K562 (cell line): ENCODE measurements at regions not wholly inside any gene's neighbourhood (a gene's known extent, or its start where the extent isn't known, plus 50 kb on each side); places are given as distances from the start of the nearest gene placed in this dataset.

Source experiments
- ATAC-seq: fragments of 200-7000 bp; cut with Tn5 transposase; 3 replicates; pipeline ENCODE4 v1.9.1; 2020; ENCODE audit warnings: moderate library complexity
- BruUV-seq: library from RNA; stranded (reverse); fragments of 400-500 nt; replicated peaks from 2 replicates; lab custom pipeline; 2021; lab: Mats Ljungman, UMichigan
- CTCF ChIA-PET: fragments of 300-600 bp; formaldehyde crosslinking; extraction: SDS; loops from one replicate; lab custom pipeline; 2021; ENCODE audit warnings: low intra/inter-chr PET ratio; lab: Yijun Ruan, JAX
- POLR2A ChIA-PET: fragments of 300-600, 350-650 bp; sonication (Branson Sonifier 250); formaldehyde crosslinking; extraction: SDS; loops from one replicate; lab custom pipeline; 2021; ENCODE audit warnings: antibody characterized with exemption, inconsistent platforms; lab: Yijun Ruan, JAX
- DNase-seq, 4 experiments: peaks; one replicate each; pipeline versions ENCODE4 v3.0.0 to v3.0.0-alpha.2; 2011 to 2018; ENCODE audit warnings: low spot score in 3 of 4, mixed read lengths in 3 of 4; ENCODE audit errors: extremely low read depth in 1 of 4
- FAIRE-seq: peaks from 2 replicates; lab custom pipeline; 2011; peaks lifted over from hg19 to GRCh38; lab: Jason Lieb, UNC
- H2AFZ ChIP-seq: 2 replicates; pipeline ENCODE4 v1.6.0; 2011; ENCODE audit warnings: low read depth, low read length, control low read depth, inconsistent platforms
- H3K27ac ChIP-seq: fragments of 200-600 bp; 3 replicates; pipeline ENCODE4 v1.8.0; 2011; ENCODE audit warnings: low read depth, mild to moderate bottlenecking, control low read depth, inconsistent platforms, low read length, moderate library complexity, mixed read lengths; ENCODE audit errors: extremely low read depth
- H3K27me3 ChIP-seq, 2 experiments: fragments of 300-600 bp in 1 of 2; 2 replicates in 1 of 2; 3 replicates in 1 of 2; pipeline versions ENCODE4 v1.6.0 to v1.8.0; 2011; ENCODE audit warnings: inconsistent platforms in 2 of 2, low read length in 2 of 2, mild to moderate bottlenecking in 1 of 2, mixed read lengths in 1 of 2, moderate library complexity in 1 of 2; ENCODE audit not compliant: control insufficient read depth in 2 of 2, insufficient read depth in 2 of 2
- H3K36me3 ChIP-seq: fragments of 300-600 bp; 3 replicates; pipeline ENCODE4 v1.8.0; 2011; ENCODE audit warnings: mild to moderate bottlenecking, low read length, inconsistent platforms; ENCODE audit not compliant: control insufficient read depth, insufficient read depth
- H3K4me1 ChIP-seq, 2 experiments: fragments of 200-600 bp in 1 of 2; replicated peaks in 1 of 2; 2 replicates in 1 of 2; 3 replicates in 1 of 2; pipeline versions ENCODE4 v1.5.1 to v1.8.0; 2011; ENCODE audit warnings: inconsistent platforms in 2 of 2, low read length in 2 of 2, mild to moderate bottlenecking in 1 of 2, mixed read lengths in 1 of 2, moderate library complexity in 1 of 2; ENCODE audit not compliant: control insufficient read depth in 2 of 2, insufficient read depth in 2 of 2
- H3K4me2 ChIP-seq: 2 replicates; pipeline ENCODE4 v1.6.1; 2011; ENCODE audit warnings: low read length, control low read depth, inconsistent platforms, mixed read lengths; ENCODE audit not compliant: insufficient read depth
- H3K4me3 ChIP-seq: fragments of 200-600 bp; sonication (generic), shearing (Covaris generic); 2 replicates; pipeline ENCODE4 v1.5.1; 2016; ENCODE audit warnings: control low read depth, inconsistent platforms
- H3K79me2 ChIP-seq: fragments of 200-600 bp; 3 replicates; pipeline ENCODE4 v1.8.0; 2011; ENCODE audit warnings: low read length, inconsistent platforms; ENCODE audit not compliant: control insufficient read depth, insufficient read depth
- H3K9ac ChIP-seq, 2 experiments: 2 replicates each; pipeline versions ENCODE4 v1.6.0 to v1.6.1; 2011; ENCODE audit warnings: low read depth in 2 of 2, low read length in 2 of 2, control low read depth in 1 of 2, inconsistent platforms in 1 of 2, mild to moderate bottlenecking in 1 of 2, mixed read lengths in 1 of 2; ENCODE audit not compliant: insufficient read depth in 1 of 2
- H3K9me1 ChIP-seq: one replicate; pipeline ENCODE4 v1.6.0; 2011; ENCODE audit warnings: inconsistent platforms, mild to moderate bottlenecking, low read length, moderate library complexity; ENCODE audit not compliant: control insufficient read depth, insufficient read depth
- H3K9me3 ChIP-seq: replicated peaks from 2 replicates; pipeline ENCODE4 v1.5.1; 2011; ENCODE audit warnings: low read depth, low read length, inconsistent platforms; ENCODE audit not compliant: control insufficient read depth, insufficient read depth
- H4K20me1 ChIP-seq: replicated peaks from 2 replicates; pipeline ENCODE4 v1.6.1; 2011; ENCODE audit warnings: low read length, inconsistent platforms, mixed read lengths; ENCODE audit not compliant: control insufficient read depth, insufficient read depth
- ARID2 ChIP-seq: fragments of 450-650 bp; IDR thresholded peaks from 2 replicates; pipeline ENCODE4 v1.6.1; 2017; ENCODE audit warnings: antibody characterized with exemption, mild to moderate bottlenecking
- CAMTA2 ChIP-seq: fragments of 250-450 bp; sonication (Bioruptor Pico); conservative IDR thresholded peaks from 2 replicates; pipeline ENCODE4 v1.5.1; 2022
- FIP1L1 ChIP-seq: fragments of 200-400 bp; formaldehyde crosslinking; IDR thresholded peaks from 2 replicates; pipeline ENCODE4 v1.6.1; 2018; ENCODE audit warnings: mild to moderate bottlenecking, low read depth, low read length; ENCODE audit not compliant: poor library complexity, severe bottlenecking
- IRF2 ChIP-seq: sonication (generic); formaldehyde crosslinking; IDR thresholded peaks from 2 replicates; pipeline ENCODE4 v1.8.1; 2022; ENCODE audit warnings: mild to moderate bottlenecking, missing genetic modification reagents
- MYNN ChIP-seq, 2 experiments: sonication (generic); formaldehyde crosslinking in 1 of 2; IDR thresholded peaks; 2 replicates each; pipeline versions ENCODE4 v1.5.0 to v1.6.1; 2016 to 2020; ENCODE audit warnings: antibody characterized with exemption in 1 of 2, missing genetic modification reagents in 1 of 2
- POLR2H ChIP-seq: IDR thresholded peaks from 2 replicates; pipeline ENCODE4 v1.6.1; 2016; ENCODE audit warnings: missing genetic modification characterization, low read depth, mild to moderate bottlenecking, control low read depth, missing compliant biosample characterization, moderate library complexity
- PTRF ChIP-seq: fragments of 450-650 bp; IDR thresholded peaks from 2 replicates; pipeline ENCODE4 v1.6.1; 2016; ENCODE audit warnings: mild to moderate bottlenecking, missing genetic modification characterization, missing compliant biosample characterization
- RBM17 ChIP-seq: fragments of 200-400 bp; formaldehyde crosslinking; IDR thresholded peaks from 2 replicates; pipeline ENCODE4 v1.6.1; 2017; ENCODE audit warnings: low read depth, mild to moderate bottlenecking, low read length, borderline replicate concordance
- SMARCA5 ChIP-seq: fragments of 450-650 bp; IDR thresholded peaks from 2 replicates; pipeline ENCODE4 v1.6.1; 2016
- TFAM ChIP-seq: fragments of 250-450 bp; sonication (Bioruptor Pico); conservative IDR thresholded peaks from 2 replicates; pipeline ENCODE4 v1.5.0; 2021; ENCODE audit warnings: mild to moderate bottlenecking, moderate library complexity
- ZBTB7A ChIP-seq: IDR thresholded peaks from 2 replicates; pipeline ENCODE4 v1.6.1; 2011; ENCODE audit warnings: low read depth, mild to moderate bottlenecking, low read length, moderate library complexity, borderline replicate concordance; ENCODE audit not compliant: control insufficient read depth
- ZFP1 ChIP-seq: fragments of 450-650 bp; formaldehyde crosslinking; IDR thresholded peaks from 2 replicates; pipeline ENCODE4 v1.4.0; 2020; ENCODE audit warnings: mild to moderate bottlenecking, mixed read lengths
- ZNF384 ChIP-seq: IDR thresholded peaks from 2 replicates; pipeline ENCODE4 v1.6.1; 2012; ENCODE audit warnings: low read depth, low read length, improper control_type of control experiment
- ZNF583 ChIP-seq: fragments of 250-450 bp; sonication (Bioruptor Pico); IDR thresholded peaks from 2 replicates; pipeline ENCODE4 v1.4.0; 2020
- ZNF707 ChIP-seq: fragments of 250-450 bp; sonication (Bioruptor Pico); conservative IDR thresholded peaks from 2 replicates; pipeline ENCODE4 v1.8.0; 2022; ENCODE audit warnings: inconsistent platforms, mild to moderate bottlenecking, moderate library complexity
- WGBS: fragments of 100-300 bp; shearing (Covaris generic); methylation state at CpG from one replicate; pipeline ENCODE4 v1.1.6; 2016; ENCODE audit warnings: low coverage, mixed read lengths; ENCODE audit not compliant: insufficient coverage; ENCODE audit errors: missing lambda C conversion rate; 5-methylcytosine and 5-hydroxymethylcytosine counted together
- in situ Hi-C: fragments of 300-500 bp; cut with MboI; formaldehyde crosslinking; loops from 4 replicates; pipeline ENCODE4 v1.15.0; 2018; ENCODE audit warnings: inconsistent platforms, mixed read lengths
- intact Hi-C: fragments of 100-400 bp; cut with micrococcal nuclease; formaldehyde crosslinking; loops from 2 replicates; pipeline ENCODE4 v1.14.2; 2022
- TF ChIP-seq, protein P1 (sequence below): fragments of 250-450 bp; sonication (Bioruptor Pico); IDR thresholded peaks from 2 replicates; pipeline ENCODE4 v1.4.0; 2020; ENCODE audit warnings: borderline replicate concordance
- TF ChIP-seq, protein P2 (sequence below): sonication (generic); formaldehyde crosslinking; IDR thresholded peaks from 2 replicates; pipeline ENCODE4 v1.8.1; 2022; ENCODE audit warnings: missing genetic modification reagents

DNA sequence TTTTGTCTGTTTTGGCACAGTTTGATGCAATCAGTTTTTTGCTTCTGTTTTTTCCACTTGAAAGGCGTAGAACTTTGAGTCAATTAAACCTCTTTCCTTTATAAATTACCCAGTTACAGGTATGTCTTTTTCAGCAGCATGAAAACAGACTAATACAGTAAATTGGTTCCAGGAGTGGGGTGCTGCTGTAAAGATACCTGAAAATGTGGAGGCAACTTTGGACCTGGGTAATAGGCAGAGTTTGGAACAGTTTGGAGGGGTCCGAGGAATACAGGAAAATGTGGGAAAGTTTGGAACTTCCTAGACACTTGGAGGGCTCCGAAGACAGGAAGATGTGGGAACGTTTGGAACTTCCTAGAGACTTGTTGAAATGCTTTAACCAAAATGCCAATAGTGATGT lies 2022.2 kb downstream of the MAT2B start:
- no peak for FAIRE-seq
- no peaks in the 10 kb centered on the region for H3K9me1 ChIP-seq
- no peak for TF ChIP-seq ARID2
- no peak for TF ChIP-seq ZNF384
- TF ChIP-seq ZBTB7A: no peak
- no peak for TF ChIP-seq ZNF583 (CRISPR knock-in tag)
- TF ChIP-seq ZNF707 (CRISPR knock-in tag): peak; percentile 71
- TF ChIP-seq, all 486 proteins: peak for 1
- intact Hi-C loops (no loop called here), in situ Hi-C loops (no loop called here)
- Histone ChIP-seq H3K36me3 (no peaks in the 10 kb centered on the region), H2AFZ (no peak overlapping the region), H3K4me2 (no peak overlapping the region), H3K4me1 (no peaks in the 10 kb centered on the region), H4K20me1 (no peaks in the 10 kb centered on the region), H3K4me3 (no peak overlapping the region), H3K27me3 (no peaks in the 10 kb centered on the region), H3K27ac (no peak overlapping the region), H3K79me2 (no peaks in the 10 kb centered on the region), H3K9me3 (no peaks in the 10 kb centered on the region; the same call in 1 of the 2 replicates), H3K9ac (no peak overlapping the region)
- 0% methylated on average over 4 of the region's 4 CpGs for WGBS
- no peak for ATAC-seq
- BruUV-seq: no TSS peak
- no peak for DNase-seq
- ChIA-PET CTCF (no interaction called here), POLR2A (no interaction called here)

DNA sequence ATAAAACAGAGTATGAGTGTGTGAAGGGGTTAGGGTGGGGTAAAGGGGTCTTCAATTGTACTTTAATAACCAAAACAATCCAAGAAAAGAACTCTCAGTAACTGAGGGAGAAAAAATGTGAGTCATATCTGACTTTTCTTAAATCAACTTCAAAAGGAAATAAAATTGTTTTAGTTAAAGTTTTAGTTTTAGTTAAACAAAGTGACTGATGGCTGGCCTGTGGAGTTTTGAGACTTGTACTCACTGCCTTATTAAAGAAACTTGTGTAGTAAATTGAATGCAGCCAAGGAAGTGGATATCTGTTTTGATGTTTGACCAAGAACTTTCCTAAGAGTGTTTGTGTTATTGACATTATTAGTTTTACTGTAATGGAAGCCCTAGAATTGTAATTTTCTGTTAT lies 2032.6 kb downstream of the MAT2B start:
- Histone ChIP-seq H3K9ac (no peak overlapping the region), H3K27me3 (no peaks in the 10 kb centered on the region), H3K9me3 (0 out of 2 replicates have a peak, but pooled peaks cover 1% of the 10 kb centered on the region), H3K9me1 (no peaks in the 10 kb centered on the region), H3K4me2 (no peak overlapping the region), H3K4me3 (no peak overlapping the region), H3K36me3 (no peaks in the 10 kb centered on the region), H3K79me2 (no peaks in the 10 kb centered on the region), H3K4me1 (no peaks in the 10 kb centered on the region), H4K20me1 (no peaks in the 10 kb centered on the region), H3K27ac (no peak overlapping the region), H2AFZ (no peak overlapping the region)
- ChIA-PET CTCF (no interaction called here), POLR2A (no interaction called here)
- in situ Hi-C loops (no loop called here), intact Hi-C loops (no loop called here)
- no peak for ATAC-seq
- FAIRE-seq: no peak
- no TSS peak for BruUV-seq
- DNase-seq: no peak
- TF ChIP-seq ZFP1 (no peak), IRF2 (no peak), POLR2H (tag) (no peak), PTRF (tag) (no peak), SMARCA5 (no peak), RBM17 (no peak), TFAM (CRISPR knock-in tag) (no peak), FIP1L1 (no peak), CAMTA2 (CRISPR knock-in tag) (no peak), MYNN (IDR thresholded peaks at IDR 0.05) (no peak), MYNN (CRISPR knock-in tag; IDR thresholded peaks at IDR 0.05) (no peak)
- TF ChIP-seq, protein P1, sequence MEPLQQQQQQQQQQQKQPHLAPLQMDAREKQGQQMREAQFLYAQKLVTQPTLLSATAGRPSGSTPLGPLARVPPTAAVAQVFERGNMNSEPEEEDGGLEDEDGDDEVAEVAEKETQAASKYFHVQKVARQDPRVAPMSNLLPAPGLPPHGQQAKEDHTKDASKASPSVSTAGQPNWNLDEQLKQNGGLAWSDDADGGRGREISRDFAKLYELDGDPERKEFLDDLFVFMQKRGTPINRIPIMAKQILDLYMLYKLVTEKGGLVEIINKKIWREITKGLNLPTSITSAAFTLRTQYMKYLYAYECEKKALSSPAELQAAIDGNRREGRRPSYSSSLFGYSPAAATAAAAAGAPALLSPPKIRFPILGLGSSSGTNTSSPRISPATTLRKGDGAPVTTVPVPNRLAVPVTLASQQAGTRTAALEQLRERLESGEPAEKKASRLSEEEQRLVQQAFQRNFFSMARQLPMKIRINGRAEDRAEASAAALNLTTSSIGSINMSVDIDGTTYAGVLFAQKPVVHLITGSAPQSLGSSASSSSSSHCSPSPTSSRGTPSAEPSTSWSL (CRISPR knock-in tag): no peak
- TF ChIP-seq, protein P2, sequence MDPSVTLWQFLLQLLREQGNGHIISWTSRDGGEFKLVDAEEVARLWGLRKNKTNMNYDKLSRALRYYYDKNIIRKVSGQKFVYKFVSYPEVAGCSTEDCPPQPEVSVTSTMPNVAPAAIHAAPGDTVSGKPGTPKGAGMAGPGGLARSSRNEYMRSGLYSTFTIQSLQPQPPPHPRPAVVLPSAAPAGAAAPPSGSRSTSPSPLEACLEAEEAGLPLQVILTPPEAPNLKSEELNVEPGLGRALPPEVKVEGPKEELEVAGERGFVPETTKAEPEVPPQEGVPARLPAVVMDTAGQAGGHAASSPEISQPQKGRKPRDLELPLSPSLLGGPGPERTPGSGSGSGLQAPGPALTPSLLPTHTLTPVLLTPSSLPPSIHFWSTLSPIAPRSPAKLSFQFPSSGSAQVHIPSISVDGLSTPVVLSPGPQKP (CRISPR knock-in tag): no peak
